GM12872 (cell line): ENCODE measurements at regions not wholly inside any gene's neighbourhood (a gene's known extent, or its start where the extent isn't known, plus 50 kb on each side); places are given as distances from the start of the nearest gene placed in this dataset.

Source experiments
- TF ChIP-seq, protein P1 (sequence below): IDR thresholded peaks from 3 replicates; pipeline ENCODE4 v1.5.1; 2011; ENCODE audit warnings: low read depth, mild to moderate bottlenecking, low read length, moderate library complexity; ENCODE audit not compliant: insufficient read depth

DNA sequence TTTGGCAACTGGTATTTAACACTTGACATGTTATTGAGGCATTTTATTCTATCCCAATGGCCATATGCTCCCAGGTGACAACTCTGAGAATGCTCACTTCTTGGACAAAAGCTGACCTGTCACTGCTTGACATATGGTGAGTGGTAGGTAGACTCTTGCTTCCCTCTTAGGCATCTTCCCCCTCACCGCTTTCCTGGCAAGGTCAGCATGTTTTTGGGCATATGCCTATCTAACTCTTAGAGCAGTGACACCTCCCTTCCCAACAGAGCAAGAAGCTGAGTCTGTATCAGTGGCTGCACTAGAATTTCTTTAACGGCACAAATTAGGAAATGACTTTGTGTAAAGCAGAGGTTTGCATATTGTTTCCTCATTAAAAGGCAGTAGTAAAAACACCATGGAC lies 300.7 kb downstream of the OXSM start:
- TF ChIP-seq, protein P1, sequence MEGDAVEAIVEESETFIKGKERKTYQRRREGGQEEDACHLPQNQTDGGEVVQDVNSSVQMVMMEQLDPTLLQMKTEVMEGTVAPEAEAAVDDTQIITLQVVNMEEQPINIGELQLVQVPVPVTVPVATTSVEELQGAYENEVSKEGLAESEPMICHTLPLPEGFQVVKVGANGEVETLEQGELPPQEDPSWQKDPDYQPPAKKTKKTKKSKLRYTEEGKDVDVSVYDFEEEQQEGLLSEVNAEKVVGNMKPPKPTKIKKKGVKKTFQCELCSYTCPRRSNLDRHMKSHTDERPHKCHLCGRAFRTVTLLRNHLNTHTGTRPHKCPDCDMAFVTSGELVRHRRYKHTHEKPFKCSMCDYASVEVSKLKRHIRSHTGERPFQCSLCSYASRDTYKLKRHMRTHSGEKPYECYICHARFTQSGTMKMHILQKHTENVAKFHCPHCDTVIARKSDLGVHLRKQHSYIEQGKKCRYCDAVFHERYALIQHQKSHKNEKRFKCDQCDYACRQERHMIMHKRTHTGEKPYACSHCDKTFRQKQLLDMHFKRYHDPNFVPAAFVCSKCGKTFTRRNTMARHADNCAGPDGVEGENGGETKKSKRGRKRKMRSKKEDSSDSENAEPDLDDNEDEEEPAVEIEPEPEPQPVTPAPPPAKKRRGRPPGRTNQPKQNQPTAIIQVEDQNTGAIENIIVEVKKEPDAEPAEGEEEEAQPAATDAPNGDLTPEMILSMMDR = no peak

DNA sequence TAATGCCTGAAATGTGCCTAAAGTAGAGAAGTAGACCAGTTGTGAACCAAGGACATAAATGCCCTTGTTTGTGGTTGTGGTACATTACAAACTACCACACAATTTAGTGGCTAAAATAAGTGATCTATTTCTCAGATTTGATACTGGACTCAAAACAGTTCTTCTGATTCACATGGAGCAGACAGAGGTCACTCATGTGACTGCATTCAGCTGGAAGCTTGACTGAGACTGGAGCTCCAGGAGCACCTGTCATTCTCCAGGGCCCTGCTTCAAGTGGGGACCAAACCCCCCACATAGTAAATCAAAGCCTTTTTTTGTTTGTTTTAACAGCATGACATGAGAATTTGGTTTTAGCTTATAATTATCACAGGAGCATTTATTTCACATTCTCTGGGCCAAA lies 301.2 kb downstream of the OXSM start:
- TF ChIP-seq, protein P1 = no peak

DNA sequence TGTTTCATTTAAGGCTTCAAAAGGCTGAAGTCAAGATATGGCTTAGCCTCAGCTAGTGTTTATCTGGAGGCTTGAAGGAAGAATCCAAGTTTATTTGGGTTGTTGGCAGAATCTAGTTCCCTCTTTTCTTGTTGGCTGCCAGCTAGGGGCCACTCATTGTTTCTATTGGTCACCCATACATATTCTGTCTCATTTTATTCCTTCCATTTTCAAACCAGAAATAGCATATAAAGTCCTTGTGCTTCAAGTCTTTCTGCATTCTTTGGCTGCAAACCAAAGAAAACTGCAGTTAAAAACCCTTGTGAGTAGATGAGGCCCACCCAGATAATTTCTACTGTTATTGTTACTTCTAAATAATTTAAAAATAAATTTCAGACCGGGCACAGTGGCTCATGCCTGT lies 301.7 kb downstream of the OXSM start:
- TF ChIP-seq, protein P1 = no peak

DNA sequence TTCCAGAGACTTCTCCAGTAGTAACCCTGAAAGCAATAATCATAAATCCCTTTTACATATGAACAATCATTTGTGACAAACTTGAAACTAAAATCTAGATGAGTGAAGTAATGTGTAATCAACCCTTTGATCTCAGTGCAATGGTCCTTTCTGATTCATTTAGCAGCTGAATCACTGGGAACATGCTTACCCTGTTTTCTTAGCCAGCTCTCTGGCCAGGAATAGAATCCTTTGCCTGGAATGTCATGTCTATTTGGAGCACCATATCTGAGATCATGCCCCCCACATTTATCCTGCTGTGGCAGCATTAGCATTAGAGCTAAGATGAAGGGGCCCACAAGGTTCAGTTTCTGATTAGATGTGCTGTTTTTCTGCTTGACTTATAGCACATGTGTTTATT lies 309.8 kb downstream of the OXSM start:
- TF ChIP-seq, protein P1 = no peak

DNA sequence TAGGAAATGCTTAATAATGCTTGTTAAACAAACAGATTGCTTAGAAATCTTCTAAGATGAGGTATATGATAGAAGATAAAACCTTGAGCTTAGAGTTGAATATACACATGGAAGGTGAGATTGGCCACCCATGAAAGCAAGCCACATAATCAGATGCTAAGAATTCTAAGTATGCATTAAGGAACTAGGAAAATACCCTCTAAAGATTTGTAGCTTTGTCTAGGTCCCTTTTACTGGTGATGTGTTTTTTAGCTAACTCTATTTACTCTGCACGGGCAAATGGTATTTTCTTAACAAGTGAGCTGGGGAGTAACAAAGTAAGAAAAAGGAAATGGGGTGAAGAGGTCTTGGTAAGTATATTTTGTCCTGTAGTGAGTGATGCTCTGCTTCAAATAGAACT lies 310.3 kb downstream of the OXSM start:
- TF ChIP-seq, protein P1 = no peak

DNA sequence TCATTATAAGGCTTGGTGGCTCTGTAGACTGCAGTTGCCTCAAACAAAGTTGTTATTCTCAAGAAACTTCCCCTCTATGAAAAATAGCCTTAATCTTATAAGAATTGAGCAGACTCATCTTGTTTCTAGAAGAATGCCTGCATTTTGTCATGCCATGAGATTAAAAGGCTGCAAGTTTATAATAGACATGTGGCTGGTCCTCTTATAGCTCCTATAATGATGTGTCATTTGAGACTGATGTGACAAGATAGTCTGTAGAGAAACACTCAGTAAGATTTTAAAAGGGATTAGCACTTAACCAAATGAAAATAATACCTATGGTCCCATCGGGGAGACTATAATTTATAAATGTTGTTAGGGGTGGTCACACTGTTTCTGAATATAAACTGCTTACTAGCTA lies 312.5 kb downstream of the OXSM start:
- TF ChIP-seq, protein P1 = no peak

DNA sequence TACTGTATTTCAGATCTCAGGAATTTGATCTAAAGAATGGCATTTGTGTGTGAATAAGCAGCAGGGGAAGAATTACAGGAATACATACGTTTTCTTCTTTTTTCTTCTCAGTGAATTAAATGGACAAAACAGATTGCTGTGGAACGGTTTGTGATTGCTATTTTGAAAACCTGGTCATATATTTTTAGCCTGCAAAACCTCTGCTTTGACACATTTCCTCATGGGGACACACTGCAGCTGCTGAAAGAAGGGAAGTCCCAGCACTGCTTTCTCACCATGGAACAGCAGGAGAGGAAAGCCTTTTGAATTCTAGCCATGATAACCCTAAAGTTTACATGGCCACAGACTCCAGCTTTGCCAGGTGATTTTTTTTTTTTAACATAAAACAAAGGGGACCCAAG lies 315.0 kb downstream of the OXSM start:
- TF ChIP-seq, protein P1 = no peak

DNA sequence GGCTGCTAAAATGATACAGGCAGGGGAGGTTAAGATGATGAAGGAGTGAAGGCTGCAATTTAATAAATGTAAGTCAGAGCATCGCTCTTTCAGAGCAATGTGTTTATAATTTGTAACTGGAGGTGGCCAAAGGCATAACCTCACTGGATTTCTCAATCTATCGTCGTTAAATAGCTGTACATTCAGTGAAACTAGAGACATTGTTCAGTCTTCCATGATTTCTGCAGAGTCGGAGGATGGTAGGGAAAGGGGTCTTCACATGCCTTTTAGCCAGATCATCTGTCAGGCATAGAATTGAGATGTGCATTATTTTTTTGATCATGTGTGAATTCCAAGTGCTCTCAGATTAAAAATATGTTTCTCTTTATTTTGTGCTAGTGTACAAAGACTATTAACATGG lies 315.4 kb downstream of the OXSM start:
- TF ChIP-seq, protein P1 = no peak
